ENCODE measurements at regions not wholly inside any gene's neighbourhood (a gene's known extent, or its start where the extent isn't known, plus 50 kb on each side); places are given as distances from the start of the nearest gene placed in this dataset.

DNA sequence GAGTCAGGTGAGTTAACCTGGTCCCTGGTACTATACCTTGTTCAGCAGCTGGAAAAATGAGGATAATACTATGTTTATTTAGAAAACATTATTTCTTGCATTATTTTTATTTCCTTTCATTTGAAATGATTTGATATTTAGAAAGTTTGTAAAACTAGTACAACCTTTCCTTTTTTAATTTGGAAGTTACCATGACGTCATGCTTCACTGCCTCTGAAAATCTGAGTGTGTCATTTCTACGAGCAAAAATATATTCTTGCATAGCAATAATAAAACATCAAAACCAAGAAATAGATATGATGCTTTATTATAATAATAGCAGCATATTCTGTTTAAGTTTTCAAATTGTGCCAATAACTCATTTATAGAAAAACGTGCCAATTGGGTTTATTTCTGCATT is 1445.0 kb upstream of the RAG2 start:
- in situ Hi-C loops (cut with MboI; ENCODE audit: low sequenced_read_pairs, unreplicated experiment) = no loop called here
- TF ChIP-seq, protein P1, sequence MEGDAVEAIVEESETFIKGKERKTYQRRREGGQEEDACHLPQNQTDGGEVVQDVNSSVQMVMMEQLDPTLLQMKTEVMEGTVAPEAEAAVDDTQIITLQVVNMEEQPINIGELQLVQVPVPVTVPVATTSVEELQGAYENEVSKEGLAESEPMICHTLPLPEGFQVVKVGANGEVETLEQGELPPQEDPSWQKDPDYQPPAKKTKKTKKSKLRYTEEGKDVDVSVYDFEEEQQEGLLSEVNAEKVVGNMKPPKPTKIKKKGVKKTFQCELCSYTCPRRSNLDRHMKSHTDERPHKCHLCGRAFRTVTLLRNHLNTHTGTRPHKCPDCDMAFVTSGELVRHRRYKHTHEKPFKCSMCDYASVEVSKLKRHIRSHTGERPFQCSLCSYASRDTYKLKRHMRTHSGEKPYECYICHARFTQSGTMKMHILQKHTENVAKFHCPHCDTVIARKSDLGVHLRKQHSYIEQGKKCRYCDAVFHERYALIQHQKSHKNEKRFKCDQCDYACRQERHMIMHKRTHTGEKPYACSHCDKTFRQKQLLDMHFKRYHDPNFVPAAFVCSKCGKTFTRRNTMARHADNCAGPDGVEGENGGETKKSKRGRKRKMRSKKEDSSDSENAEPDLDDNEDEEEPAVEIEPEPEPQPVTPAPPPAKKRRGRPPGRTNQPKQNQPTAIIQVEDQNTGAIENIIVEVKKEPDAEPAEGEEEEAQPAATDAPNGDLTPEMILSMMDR (IDR thresholded peaks at IDR 0.05; ENCODE audit: borderline replicate concordance, control extremely low read depth, extremely low read depth, insufficient read depth, missing control alignments) = no peak
- DNase-seq (ENCODE audit: low spot score) = no peak

DNA sequence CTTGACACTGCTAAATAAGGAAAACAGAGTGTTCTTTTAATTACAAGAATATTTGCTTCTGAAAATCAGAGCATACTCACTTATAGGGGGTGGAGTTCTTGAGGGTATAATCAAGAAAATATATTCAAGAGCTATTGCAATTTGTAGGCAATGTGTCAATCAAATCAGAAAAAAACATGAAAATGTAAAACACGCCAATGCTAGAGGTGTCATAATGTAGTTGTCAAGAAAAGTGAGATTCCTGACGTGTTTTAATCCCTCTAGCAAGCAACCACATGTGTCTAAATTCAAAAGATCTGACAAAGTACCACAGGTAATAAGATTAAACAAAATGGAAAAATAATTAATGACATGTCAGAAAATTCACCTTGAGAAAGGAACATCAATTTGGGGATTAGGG is 1440.7 kb upstream of the RAG2 start:
- no peak for DNase-seq (ENCODE audit: low spot score)
- TF ChIP-seq, protein P1 (IDR thresholded peaks at IDR 0.05; ENCODE audit: borderline replicate concordance, control extremely low read depth, extremely low read depth, insufficient read depth, missing control alignments) = no peak
- in situ Hi-C loops (cut with MboI; ENCODE audit: low sequenced_read_pairs, unreplicated experiment) = no loop called here

GRCh38 chr11:38019072-38019775 is 1421.2 kb upstream of the RAG2 start:
- in situ Hi-C loops (cut with MboI; ENCODE audit: low sequenced_read_pairs, unreplicated experiment) = no loop called here
- TF ChIP-seq, protein P1 (IDR thresholded peaks at IDR 0.05; ENCODE audit: borderline replicate concordance, control extremely low read depth, extremely low read depth, insufficient read depth, missing control alignments) = no peak
- DNase-seq (ENCODE audit: low spot score) = no peak

- DNase-seq (ENCODE audit: low spot score) = no peak
- in situ Hi-C loops (cut with MboI; ENCODE audit: low sequenced_read_pairs, unreplicated experiment) = no loop called here
- TF ChIP-seq, protein P1 (IDR thresholded peaks at IDR 0.05; ENCODE audit: borderline replicate concordance, control extremely low read depth, extremely low read depth, insufficient read depth, missing control alignments) = no peak
These were observed 1416.4 kb upstream of the RAG2 start for GRCh38 chr11:38014405-38014804.

DNA sequence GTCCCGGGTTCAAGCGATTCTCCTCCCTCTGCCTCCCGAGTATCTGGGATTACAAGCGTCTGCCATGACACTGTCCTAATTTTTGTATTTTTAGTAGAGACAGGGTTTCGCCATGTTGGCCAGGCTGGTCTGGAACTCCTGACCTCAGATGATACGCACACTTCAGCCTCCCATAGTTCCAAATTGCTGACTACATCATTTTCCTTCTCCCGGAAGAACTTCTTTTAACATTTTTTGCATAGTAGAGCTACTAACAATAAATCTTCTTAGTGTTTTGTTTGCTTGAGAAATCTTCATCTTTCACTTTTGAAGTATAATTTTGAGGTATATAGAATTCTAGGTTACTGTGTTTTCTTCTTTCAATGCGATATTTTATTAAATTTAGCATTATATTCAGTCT is 1415.1 kb upstream of the RAG2 start:
- TF ChIP-seq, protein P1 (IDR thresholded peaks at IDR 0.05; ENCODE audit: borderline replicate concordance, control extremely low read depth, extremely low read depth, insufficient read depth, missing control alignments) = no peak
- in situ Hi-C loops (cut with MboI; ENCODE audit: low sequenced_read_pairs, unreplicated experiment) = no loop called here
- DNase-seq (ENCODE audit: low spot score) = no peak

DNA sequence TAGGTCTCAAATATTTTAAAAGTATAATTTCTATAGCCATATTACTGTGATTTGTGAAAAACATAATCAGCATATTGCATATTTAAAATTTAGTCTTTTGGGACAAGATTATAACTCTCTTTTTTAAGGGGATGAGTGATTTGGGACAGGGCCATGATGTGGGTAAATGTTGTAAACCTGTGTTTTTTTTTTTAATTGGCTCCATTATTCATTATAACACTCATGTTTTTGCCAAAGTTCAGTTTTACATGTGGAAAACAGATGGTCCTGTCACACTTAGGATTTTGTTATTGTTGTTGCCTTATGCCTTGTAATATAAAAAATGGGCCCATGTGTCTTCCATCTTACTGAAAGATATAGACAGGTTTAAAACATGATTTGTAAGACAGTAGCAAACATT is 1413.5 kb upstream of the RAG2 start:
- in situ Hi-C loops (cut with MboI; ENCODE audit: low sequenced_read_pairs, unreplicated experiment) = no loop called here
- TF ChIP-seq, protein P1 (IDR thresholded peaks at IDR 0.05; ENCODE audit: borderline replicate concordance, control extremely low read depth, extremely low read depth, insufficient read depth, missing control alignments) = no peak
- no peak for DNase-seq (ENCODE audit: low spot score)

All from GM13976 (cell line).